ENCODE measurements at regions not wholly inside any gene's neighbourhood (a gene's known extent, or its start where the extent isn't known, plus 50 kb on each side); places are given as distances from the start of the nearest gene placed in this dataset.
"Not testable (repeated sequence)": the region's sequence is repeated elsewhere in the genome, so short reads cannot be mapped to it uniquely, and the experiment has no call there.

- BruUV-seq (replicated peaks) = no TSS peak
- H3K27ac Mint-ChIP-seq (ENCODE audit: low read depth, unreplicated experiment) = no peak overlapping the region
- H3K9me3 Mint-ChIP-seq (ENCODE audit: unreplicated experiment) = no peaks in the 10 kb centered on the region
- CTCF ChIA-PET = no interaction called here
- TF ChIP-seq CTCF (IDR thresholded peaks at IDR 0.05; ENCODE audit: unreplicated experiment) = no peak
- no peak for DNase-seq (ENCODE audit: unreplicated experiment)
- POLR2A ChIA-PET = no interaction called here
- H3K4me3 Mint-ChIP-seq (ENCODE audit: unreplicated experiment) = no peak overlapping the region
- intact Hi-C loops (cut with micrococcal nuclease) = no loop called here
- H3K4me1 Mint-ChIP-seq (ENCODE audit: insufficient read depth, unreplicated experiment) = no peaks in the 10 kb centered on the region
- H3K36me3 Mint-ChIP-seq (ENCODE audit: insufficient read depth, unreplicated experiment) = no peaks in the 10 kb centered on the region
- H3K27me3 Mint-ChIP-seq (ENCODE audit: insufficient read depth, unreplicated experiment) = no peaks in the 10 kb centered on the region
Observed at GRCh38 chr3:148513096-148513543, 184.6 kb upstream of the AGTR1 start.

- no TSS peak for BruUV-seq (replicated peaks)
- H3K27ac Mint-ChIP-seq (ENCODE audit: low read depth, unreplicated experiment) = no peak overlapping the region
- H3K4me3 Mint-ChIP-seq (ENCODE audit: unreplicated experiment) = no peak overlapping the region
- no peak for TF ChIP-seq CTCF (IDR thresholded peaks at IDR 0.05; ENCODE audit: unreplicated experiment)
- POLR2A ChIA-PET = no interaction called here
- no peaks in the 10 kb centered on the region for H3K36me3 Mint-ChIP-seq (ENCODE audit: insufficient read depth, unreplicated experiment)
- no peak for DNase-seq (ENCODE audit: unreplicated experiment)
- no peaks in the 10 kb centered on the region for H3K9me3 Mint-ChIP-seq (ENCODE audit: unreplicated experiment)
- H3K4me1 Mint-ChIP-seq (ENCODE audit: insufficient read depth, unreplicated experiment) = no peaks in the 10 kb centered on the region
- no peaks in the 10 kb centered on the region for H3K27me3 Mint-ChIP-seq (ENCODE audit: insufficient read depth, unreplicated experiment)
- intact Hi-C loops (cut with micrococcal nuclease) = no loop called here
- CTCF ChIA-PET = no interaction called here
Observed at GRCh38 chr3:148518520-148518919, 179.2 kb upstream of the AGTR1 start.

- intact Hi-C loops (cut with micrococcal nuclease); H3K4me1 Mint-ChIP-seq (ENCODE audit: insufficient read depth, unreplicated experiment); H3K36me3 Mint-ChIP-seq (ENCODE audit: insufficient read depth, unreplicated experiment); H3K4me3 Mint-ChIP-seq (ENCODE audit: unreplicated experiment); DNase-seq (ENCODE audit: unreplicated experiment); H3K9me3 Mint-ChIP-seq (ENCODE audit: unreplicated experiment); BruUV-seq (replicated peaks); H3K27ac Mint-ChIP-seq (ENCODE audit: low read depth, unreplicated experiment); CTCF ChIA-PET; POLR2A ChIA-PET: not testable (repeated sequence)
- H3K27me3 Mint-ChIP-seq (ENCODE audit: insufficient read depth, unreplicated experiment) = peaks cover 12% of the 10 kb centered on the region
Observed at GRCh38 chr3:148525621-148526020, 172.1 kb upstream of the AGTR1 start.

GRCh38 chr3:148528024-148528423 is 169.7 kb upstream of the AGTR1 start:
- BruUV-seq (replicated peaks) = no TSS peak
- H3K4me1 Mint-ChIP-seq (ENCODE audit: insufficient read depth, unreplicated experiment) = no peaks in the 10 kb centered on the region
- H3K27me3 Mint-ChIP-seq (ENCODE audit: insufficient read depth, unreplicated experiment) = peaks cover 12% of the 10 kb centered on the region
- TF ChIP-seq CTCF (IDR thresholded peaks at IDR 0.05; ENCODE audit: unreplicated experiment) = no peak
- ChIA-PET CTCF (no interaction called here), POLR2A (no interaction called here)
- H3K9me3 Mint-ChIP-seq (ENCODE audit: unreplicated experiment) = no peaks in the 10 kb centered on the region
- peaks cover 4% of the 10 kb centered on the region for H3K36me3 Mint-ChIP-seq (ENCODE audit: insufficient read depth, unreplicated experiment)
- intact Hi-C loops (cut with micrococcal nuclease) = no loop called here
- H3K27ac Mint-ChIP-seq (ENCODE audit: low read depth, unreplicated experiment) = no peak overlapping the region
- DNase-seq (ENCODE audit: unreplicated experiment) = no peak
- no peak overlapping the region for H3K4me3 Mint-ChIP-seq (ENCODE audit: unreplicated experiment)

- Mint-ChIP-seq H3K4me1 (ENCODE audit: insufficient read depth, unreplicated experiment) (no peaks in the 10 kb centered on the region), H3K27me3 (ENCODE audit: insufficient read depth, unreplicated experiment) (peaks cover 29% of the 10 kb centered on the region), H3K9me3 (ENCODE audit: unreplicated experiment) (no peaks in the 10 kb centered on the region), H3K27ac (ENCODE audit: low read depth, unreplicated experiment) (no peak overlapping the region), H3K36me3 (ENCODE audit: insufficient read depth, unreplicated experiment) (peaks cover 4% of the 10 kb centered on the region), H3K4me3 (ENCODE audit: unreplicated experiment) (no peak overlapping the region)
- DNase-seq (ENCODE audit: unreplicated experiment) = no peak
- TF ChIP-seq CTCF (IDR thresholded peaks at IDR 0.05; ENCODE audit: unreplicated experiment) = no peak
- intact Hi-C loops (cut with micrococcal nuclease) = no loop called here
- CTCF ChIA-PET = no interaction called here
- POLR2A ChIA-PET = no interaction called here
- no TSS peak for BruUV-seq (replicated peaks)
Observed at GRCh38 chr3:148531836-148532235, 165.9 kb upstream of the AGTR1 start.
